Colonic mucosa (tissue), 4 donors: ENCODE measurements at regions not wholly inside any gene's neighbourhood (a gene's known extent, or its start where the extent isn't known, plus 50 kb on each side); places are given as distances from the start of the nearest gene placed in this dataset.
"Not testable (repeated sequence)": the region's sequence is repeated elsewhere in the genome, so short reads cannot be mapped to it uniquely, and the experiment has no call there.

ENCODE experiments used
- DNase-seq: peaks from one replicate; pipeline ENCODE4 v3.0.0-alpha.2; 2020
- H3K27ac ChIP-seq: fragments of 200-600 bp; one replicate; pipeline ENCODE4 v1.8.0; 2021
- H3K27me3 ChIP-seq: fragments of 200-600 bp; one replicate; pipeline ENCODE4 v1.8.0; 2021
- H3K36me3 ChIP-seq: fragments of 200-600 bp; one replicate; pipeline ENCODE4 v1.8.0; 2021
- H3K4me1 ChIP-seq: fragments of 200-600 bp; one replicate; pipeline ENCODE4 v1.8.0; 2021; ENCODE audit warnings: mild to moderate bottlenecking
- H3K4me3 ChIP-seq: fragments of 200-600 bp; one replicate; pipeline ENCODE4 v1.8.0; 2021
- H3K9ac ChIP-seq, 2 donors: one replicate each; pipeline ENCODE4 v1.7.0; 2013; ENCODE audit warnings: control low read depth in 2 of 2, low read depth in 2 of 2, low read length in 2 of 2
- H3K9me3 ChIP-seq: fragments of 200-600 bp; one replicate; pipeline ENCODE4 v1.8.0; 2021
- intact Hi-C: fragments of 100-400 bp; cut with DNase I; formaldehyde crosslinking; loops from one replicate; pipeline ENCODE4 v1.14.1; 2022
- TF ChIP-seq, protein P1 (sequence below): fragments of 200-600 bp; IDR thresholded peaks from one replicate; pipeline ENCODE4 v1.8.0; 2022; ENCODE audit warnings: antibody characterized with exemption, mild to moderate bottlenecking
- donor health status: healthy.
- donor health status: DM: no; HTN: no; CAD: no.
- donor health status: DM: no; HTN: no; CAD: no.

DNA sequence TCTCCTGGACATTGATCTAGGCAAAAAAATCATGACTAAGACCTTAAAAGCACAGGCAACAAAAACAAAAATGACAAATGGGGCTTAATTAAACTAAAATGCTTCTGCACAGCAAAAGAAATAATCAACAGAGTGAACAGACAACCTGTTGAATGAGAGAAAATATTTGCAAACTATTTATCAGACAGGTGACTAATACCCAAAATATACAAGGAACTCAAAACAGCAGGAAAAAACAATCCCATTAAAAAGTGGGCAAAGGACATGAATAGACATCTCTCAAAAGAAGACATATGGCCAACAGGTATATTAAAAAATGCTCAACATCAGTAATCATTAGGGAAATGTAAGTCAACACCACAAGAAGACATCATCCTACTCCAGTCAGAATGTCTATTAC, 166.8 kb downstream of the MTERF1 start:
- no peaks in the 10 kb centered on the region for H3K9me3 ChIP-seq
- no peak overlapping the region for H3K9ac ChIP-seq
- H3K27ac ChIP-seq: no peak overlapping the region
- intact Hi-C loops: no loop called here
- no peaks in the 10 kb centered on the region for H3K27me3 ChIP-seq
- H3K4me1 ChIP-seq: no peaks in the 10 kb centered on the region
- no peaks in the 10 kb centered on the region for H3K36me3 ChIP-seq
- H3K4me3 ChIP-seq: no peak overlapping the region
- TF ChIP-seq, protein P1, sequence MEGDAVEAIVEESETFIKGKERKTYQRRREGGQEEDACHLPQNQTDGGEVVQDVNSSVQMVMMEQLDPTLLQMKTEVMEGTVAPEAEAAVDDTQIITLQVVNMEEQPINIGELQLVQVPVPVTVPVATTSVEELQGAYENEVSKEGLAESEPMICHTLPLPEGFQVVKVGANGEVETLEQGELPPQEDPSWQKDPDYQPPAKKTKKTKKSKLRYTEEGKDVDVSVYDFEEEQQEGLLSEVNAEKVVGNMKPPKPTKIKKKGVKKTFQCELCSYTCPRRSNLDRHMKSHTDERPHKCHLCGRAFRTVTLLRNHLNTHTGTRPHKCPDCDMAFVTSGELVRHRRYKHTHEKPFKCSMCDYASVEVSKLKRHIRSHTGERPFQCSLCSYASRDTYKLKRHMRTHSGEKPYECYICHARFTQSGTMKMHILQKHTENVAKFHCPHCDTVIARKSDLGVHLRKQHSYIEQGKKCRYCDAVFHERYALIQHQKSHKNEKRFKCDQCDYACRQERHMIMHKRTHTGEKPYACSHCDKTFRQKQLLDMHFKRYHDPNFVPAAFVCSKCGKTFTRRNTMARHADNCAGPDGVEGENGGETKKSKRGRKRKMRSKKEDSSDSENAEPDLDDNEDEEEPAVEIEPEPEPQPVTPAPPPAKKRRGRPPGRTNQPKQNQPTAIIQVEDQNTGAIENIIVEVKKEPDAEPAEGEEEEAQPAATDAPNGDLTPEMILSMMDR: no peak
- DNase-seq: no peak

DNA sequence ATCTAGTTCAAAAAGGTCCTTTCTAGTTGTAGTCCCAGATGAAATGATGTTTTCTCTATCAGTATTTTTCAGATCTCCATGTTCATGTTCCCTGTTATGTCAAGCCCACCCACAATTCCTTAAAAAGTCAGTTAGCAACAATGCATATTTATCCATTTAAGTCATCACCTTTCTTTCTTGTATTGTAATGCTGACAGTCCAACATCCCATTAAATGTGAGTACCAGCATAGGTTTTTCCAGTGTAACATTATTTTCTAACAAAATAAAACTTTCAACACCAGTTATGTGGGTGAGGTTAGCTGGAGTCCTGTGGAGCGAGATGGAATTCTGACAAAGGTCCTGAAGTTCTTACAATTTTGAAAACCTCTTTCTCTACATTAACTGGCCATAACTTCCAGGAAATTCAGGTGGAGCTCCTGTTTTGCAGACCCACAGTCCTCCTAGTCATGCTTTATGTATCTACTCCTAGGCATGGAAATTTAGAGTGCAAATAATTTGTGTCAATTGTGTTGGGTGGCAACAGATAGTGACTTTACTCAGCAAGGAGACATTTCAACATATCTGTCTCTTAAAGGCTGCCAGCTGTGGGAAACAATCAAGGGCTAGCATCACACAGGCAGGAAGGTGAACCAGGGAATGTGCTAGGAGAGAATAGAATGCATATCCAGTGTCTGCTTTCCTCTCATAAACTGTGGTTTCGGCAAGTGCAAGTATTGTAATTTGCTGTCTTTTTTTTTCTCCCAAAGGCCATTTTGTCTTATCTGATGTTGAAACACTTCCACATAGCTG, 162.6 kb downstream of the MTERF1 start:
- H3K9me3 ChIP-seq: no peaks in the 10 kb centered on the region
- no peak overlapping the region for H3K4me3 ChIP-seq
- no peaks in the 10 kb centered on the region for H3K4me1 ChIP-seq
- H3K36me3 ChIP-seq: no peaks in the 10 kb centered on the region
- DNase-seq: no peak
- H3K9ac ChIP-seq: no peak overlapping the region
- no peak overlapping the region for H3K27ac ChIP-seq
- TF ChIP-seq, protein P1: no peak
- no peaks in the 10 kb centered on the region for H3K27me3 ChIP-seq
- intact Hi-C loops: no loop called here

DNA sequence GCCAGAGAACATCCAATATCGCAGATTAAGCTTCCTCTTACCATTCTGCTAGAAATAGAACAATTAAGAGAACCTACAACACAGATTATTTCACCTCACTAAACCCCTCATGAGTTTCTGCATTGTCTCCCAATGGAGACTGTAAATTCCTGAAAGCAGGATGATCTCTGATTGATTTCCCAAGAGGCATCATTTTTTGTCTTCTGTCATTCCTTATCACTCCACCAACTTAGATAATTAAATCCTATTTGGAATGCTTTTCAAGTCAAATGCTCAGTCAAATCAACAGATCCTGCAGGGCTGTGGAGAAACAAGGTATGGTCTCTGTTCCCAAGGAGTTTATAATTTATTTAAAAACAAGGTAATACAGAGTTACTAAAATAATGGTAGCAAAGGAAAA, 161.5 kb downstream of the MTERF1 start:
- H3K4me1 ChIP-seq: no peaks in the 10 kb centered on the region
- intact Hi-C loops: no loop called here
- no peaks in the 10 kb centered on the region for H3K9me3 ChIP-seq
- no peak overlapping the region for H3K27ac ChIP-seq
- DNase-seq: no peak
- no peak overlapping the region for H3K4me3 ChIP-seq
- H3K27me3 ChIP-seq: no peaks in the 10 kb centered on the region
- H3K36me3 ChIP-seq: no peaks in the 10 kb centered on the region
- TF ChIP-seq, protein P1: no peak
- H3K9ac ChIP-seq: no peak overlapping the region

DNA sequence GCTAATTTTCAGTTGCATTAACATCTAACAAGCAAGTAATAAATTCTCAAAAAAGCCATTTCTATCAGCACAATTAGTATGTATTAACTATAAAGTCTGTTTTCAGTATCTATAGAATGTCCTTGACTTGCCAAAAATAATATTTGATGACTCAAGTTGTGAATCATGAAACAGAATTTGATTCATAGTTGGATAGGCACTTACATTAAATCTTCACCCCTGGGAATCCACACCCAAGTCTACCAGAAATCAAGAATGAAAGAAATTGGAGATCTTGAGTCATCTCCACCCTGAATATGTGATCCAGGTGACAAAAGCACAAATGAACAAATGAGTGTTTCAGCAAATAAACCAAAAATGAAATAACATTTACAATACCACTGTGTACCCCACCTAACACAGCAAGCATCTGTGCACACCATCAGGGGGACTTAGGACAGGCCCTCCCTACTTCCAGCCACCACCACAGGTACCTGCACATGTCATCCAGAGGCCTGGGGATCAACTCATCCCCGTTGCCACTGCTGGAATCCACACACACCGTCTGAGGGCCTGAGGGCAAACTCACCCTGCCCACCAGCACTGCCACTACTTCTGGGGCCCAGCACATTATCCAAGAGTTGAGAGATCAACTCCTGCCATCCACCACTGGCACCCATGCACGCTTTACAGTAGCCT, 160.1 kb downstream of the MTERF1 start:
- no peaks in the 10 kb centered on the region for H3K9me3 ChIP-seq
- no peak overlapping the region for H3K27ac ChIP-seq
- H3K36me3 ChIP-seq: no peaks in the 10 kb centered on the region
- H3K4me1 ChIP-seq: no peaks in the 10 kb centered on the region
- intact Hi-C loops: no loop called here
- no peak overlapping the region for H3K9ac ChIP-seq
- H3K4me3 ChIP-seq: no peak overlapping the region
- TF ChIP-seq, protein P1: no peak
- H3K27me3 ChIP-seq: no peaks in the 10 kb centered on the region
- DNase-seq: no peak

DNA sequence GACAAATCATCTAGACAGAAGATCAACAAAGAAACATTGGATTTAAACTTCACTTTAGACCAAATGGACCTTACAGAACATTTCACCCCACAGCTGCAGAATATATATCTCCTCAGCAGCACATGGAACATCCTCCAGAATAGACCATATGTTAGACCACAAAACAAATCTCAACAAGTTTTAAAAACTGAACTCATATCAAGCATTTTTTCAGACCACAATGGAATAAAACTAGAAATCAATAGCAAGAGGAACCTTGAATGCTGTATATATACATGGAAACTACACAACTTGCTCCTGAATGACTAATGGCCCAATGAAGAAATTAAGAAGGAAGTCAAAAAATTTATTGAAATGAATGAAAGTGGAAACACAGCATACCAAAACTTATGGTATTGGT, 157.7 kb downstream of the MTERF1 start:
- Histone ChIP-seq H3K4me3 (no peak overlapping the region), H3K9me3 (no peaks in the 10 kb centered on the region), H3K36me3 (no peaks in the 10 kb centered on the region), H3K27me3 (no peaks in the 10 kb centered on the region), H3K27ac (no peak overlapping the region), H3K9ac (no peak overlapping the region), H3K4me1 (no peaks in the 10 kb centered on the region)
- intact Hi-C loops: no loop called here
- TF ChIP-seq, protein P1: no peak
- no peak for DNase-seq

DNA sequence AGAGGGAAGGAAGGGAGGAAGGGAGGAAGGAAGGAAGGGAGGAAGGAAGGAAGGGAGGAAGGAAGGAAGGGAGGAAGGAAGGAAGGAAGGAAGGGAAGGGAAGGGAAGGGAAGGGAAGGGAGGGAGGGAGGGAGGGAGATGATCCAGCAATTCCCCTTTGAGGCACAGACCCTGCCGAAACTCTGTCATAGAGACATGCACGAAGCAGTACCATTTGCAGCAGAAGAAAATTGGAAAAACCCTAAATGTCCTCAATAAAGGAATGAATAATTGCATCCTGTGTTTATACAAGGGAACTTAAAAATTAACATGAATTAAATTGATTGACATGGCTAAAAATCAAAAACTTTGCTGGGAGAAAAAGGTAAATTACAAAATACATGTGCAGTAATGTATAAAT, 151.5 kb downstream of the MTERF1 start:
- H3K27ac ChIP-seq, H3K9ac ChIP-seq, H3K27me3 ChIP-seq, H3K4me3 ChIP-seq, H3K36me3 ChIP-seq, H3K4me1 ChIP-seq, DNase-seq, intact Hi-C loops, H3K9me3 ChIP-seq: not testable (repeated sequence)
